HCT116 (cell line): ENCODE measurements at regions not wholly inside any gene's neighbourhood (a gene's known extent, or its start where the extent isn't known, plus 50 kb on each side); places are given as distances from the start of the nearest gene placed in this dataset.
"Not testable (repeated sequence)": the region's sequence is repeated elsewhere in the genome, so short reads cannot be mapped to it uniquely, and the experiment has no call there.

Source experiments
- JUND ChIP-seq: IDR thresholded peaks from 2 replicates; pipeline ENCODE4 v1.6.1; 2012
- POLR2A ChIP-seq: IDR thresholded peaks from 2 replicates; pipeline ENCODE4 v1.7.0; 2011; ENCODE audit warnings: borderline replicate concordance; ENCODE audit not compliant: insufficient read depth, insufficient read length; ENCODE audit errors: extremely low read depth
- POLR2AphosphoS5 ChIP-seq: IDR thresholded peaks from 2 replicates; pipeline ENCODE4 v1.6.1; 2011; ENCODE audit warnings: mild to moderate bottlenecking, low read depth, low read length, moderate library complexity
- RAD21 ChIP-seq: IDR thresholded peaks from 2 replicates; pipeline ENCODE4 v1.6.1; 2012; ENCODE audit warnings: low read depth, mild to moderate bottlenecking
- SIN3A ChIP-seq: IDR thresholded peaks from 2 replicates; pipeline ENCODE4 v1.6.1; 2012; ENCODE audit warnings: low read depth
- TF ChIP-seq, protein P1 (sequence below): IDR thresholded peaks from 2 replicates; pipeline ENCODE4 v1.6.1; 2012
- TF ChIP-seq, protein P2 (sequence below), 3 experiments: fragments of 200-600 bp in 1 of 3; sonication (generic) in 1 of 3; IDR thresholded peaks in 2 of 3; conservative IDR thresholded peaks in 1 of 3; 2 replicates each; pipeline ENCODE4 v1.5.1; 2012 to 2017; ENCODE audit warnings: low read depth in 2 of 3, low read length in 2 of 3, antibody characterized with exemption in 1 of 3, borderline replicate concordance in 1 of 3, control low read depth in 1 of 3, mild to moderate bottlenecking in 1 of 3, mixed read lengths in 1 of 3, mixed run types in 1 of 3, moderate library complexity in 1 of 3; ENCODE audit not compliant: insufficient read depth in 1 of 3

DNA sequence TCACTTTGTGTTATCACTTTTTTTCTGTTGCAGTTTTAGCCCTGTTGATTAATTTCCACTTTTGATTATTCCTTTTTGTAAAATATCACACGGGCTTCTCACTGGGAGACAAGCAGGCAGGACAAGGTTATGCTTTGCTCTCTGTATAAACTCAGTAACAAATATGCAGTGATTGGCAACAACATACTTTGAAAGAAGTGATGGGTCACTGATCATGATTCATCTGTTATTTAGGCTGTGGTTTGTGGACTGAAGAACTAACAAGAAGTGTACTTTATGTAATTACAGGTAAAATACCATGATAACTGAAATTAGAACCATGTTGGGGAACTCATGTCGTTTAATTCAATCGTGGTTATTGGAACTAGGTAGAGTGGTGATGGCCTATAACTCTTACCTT, 62.1 kb upstream of the ABI1 start:
- TF ChIP-seq, protein P1, sequence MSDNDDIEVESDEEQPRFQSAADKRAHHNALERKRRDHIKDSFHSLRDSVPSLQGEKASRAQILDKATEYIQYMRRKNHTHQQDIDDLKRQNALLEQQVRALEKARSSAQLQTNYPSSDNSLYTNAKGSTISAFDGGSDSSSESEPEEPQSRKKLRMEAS, result not testable (repeated sequence)
- not testable (repeated sequence) for TF ChIP-seq POLR2AphosphoS5, JUND, RAD21, POLR2A, SIN3A
- TF ChIP-seq, protein P2, sequence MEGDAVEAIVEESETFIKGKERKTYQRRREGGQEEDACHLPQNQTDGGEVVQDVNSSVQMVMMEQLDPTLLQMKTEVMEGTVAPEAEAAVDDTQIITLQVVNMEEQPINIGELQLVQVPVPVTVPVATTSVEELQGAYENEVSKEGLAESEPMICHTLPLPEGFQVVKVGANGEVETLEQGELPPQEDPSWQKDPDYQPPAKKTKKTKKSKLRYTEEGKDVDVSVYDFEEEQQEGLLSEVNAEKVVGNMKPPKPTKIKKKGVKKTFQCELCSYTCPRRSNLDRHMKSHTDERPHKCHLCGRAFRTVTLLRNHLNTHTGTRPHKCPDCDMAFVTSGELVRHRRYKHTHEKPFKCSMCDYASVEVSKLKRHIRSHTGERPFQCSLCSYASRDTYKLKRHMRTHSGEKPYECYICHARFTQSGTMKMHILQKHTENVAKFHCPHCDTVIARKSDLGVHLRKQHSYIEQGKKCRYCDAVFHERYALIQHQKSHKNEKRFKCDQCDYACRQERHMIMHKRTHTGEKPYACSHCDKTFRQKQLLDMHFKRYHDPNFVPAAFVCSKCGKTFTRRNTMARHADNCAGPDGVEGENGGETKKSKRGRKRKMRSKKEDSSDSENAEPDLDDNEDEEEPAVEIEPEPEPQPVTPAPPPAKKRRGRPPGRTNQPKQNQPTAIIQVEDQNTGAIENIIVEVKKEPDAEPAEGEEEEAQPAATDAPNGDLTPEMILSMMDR (IDR thresholded peaks at IDR 0.05 in 2 of 3, conservative IDR thresholded peaks at IDR 0.05 in 1 of 3; ENCODE audit: borderline replicate concordance in 1 of 3, insufficient read depth in 1 of 3, low read depth in 2 of 3, low read length in 2 of 3), result not testable (repeated sequence)
